ENCODE measurements at regions not wholly inside any gene's neighbourhood (a gene's known extent, or its start where the extent isn't known, plus 50 kb on each side); places are given as distances from the start of the nearest gene placed in this dataset.
A peak's percentile ranks its signal among the peaks of the same experiment; 100 is the strongest.

- Histone ChIP-seq H3K4me2 (ENCODE audit: control insufficient read depth, extremely low read depth, insufficient read depth, low read depth, low read length) (no peak overlapping the region), H4K20me1 (ENCODE audit: control insufficient read depth, extremely low read depth, insufficient read depth, low read length) (no peaks in the 10 kb centered on the region), H3K4me3 (ENCODE audit: control insufficient read depth in 2 of 3, extremely low read depth in 1 of 3, insufficient read depth in 2 of 3, low read depth in 1 of 3, low read length in 3 of 3) (no peak overlapping the region), H3K9ac (ENCODE audit: control insufficient read depth, extremely low read depth, insufficient read depth, low read length) (no peak overlapping the region), H3K9me1 (ENCODE audit: control insufficient read depth, extremely low read depth, insufficient read depth, low read length) (no peaks in the 10 kb centered on the region), H3K27ac (ENCODE audit: control insufficient read depth, insufficient read depth, low read length) (no peak overlapping the region), H3K79me2 (ENCODE audit: control insufficient read depth, insufficient read depth, low read length) (no peaks in the 10 kb centered on the region), H2AFZ (ENCODE audit: control insufficient read depth, low read length) (no peak overlapping the region), H3K9me3 (ENCODE audit: control insufficient read depth, low read depth, low read length) (no peaks in the 10 kb centered on the region), H3K4me1 (ENCODE audit: control insufficient read depth, extremely low read depth, insufficient read depth, low read length) (no peaks in the 10 kb centered on the region), H3K27me3 (ENCODE audit: control insufficient read depth, extremely low read depth, insufficient read depth, low read length) (no peaks in the 10 kb centered on the region), H3K36me3 (ENCODE audit: control insufficient read depth in 2 of 2, extremely low read depth in 1 of 2, insufficient read depth in 2 of 2, low read length in 2 of 2) (no peaks in the 10 kb centered on the region)
- FAIRE-seq = peak; percentile 67
- DNase-seq (ENCODE audit: low read depth, low spot score) = no peak
- TF ChIP-seq CTCF (optimal IDR thresholded peaks at IDR 0.05 in 1 of 3, IDR thresholded peaks at IDR 0.05 in 1 of 3, conservative IDR thresholded peaks at IDR 0.05 in 1 of 3; ENCODE audit: extremely low read depth in 1 of 3, insufficient read depth in 2 of 3, low read length in 3 of 3) (no peak), EZH2 (IDR thresholded peaks at IDR 0.05; ENCODE audit: low read length) (no peak)
- dilution Hi-C loops (cut with MboI; ENCODE audit: extremely low pct_ligation_motif_present, low sequenced_read_pairs) = no loop called here
Observed at GRCh38 chr2:205902041-205902899, 183.7 kb downstream of the INO80D start.

DNA sequence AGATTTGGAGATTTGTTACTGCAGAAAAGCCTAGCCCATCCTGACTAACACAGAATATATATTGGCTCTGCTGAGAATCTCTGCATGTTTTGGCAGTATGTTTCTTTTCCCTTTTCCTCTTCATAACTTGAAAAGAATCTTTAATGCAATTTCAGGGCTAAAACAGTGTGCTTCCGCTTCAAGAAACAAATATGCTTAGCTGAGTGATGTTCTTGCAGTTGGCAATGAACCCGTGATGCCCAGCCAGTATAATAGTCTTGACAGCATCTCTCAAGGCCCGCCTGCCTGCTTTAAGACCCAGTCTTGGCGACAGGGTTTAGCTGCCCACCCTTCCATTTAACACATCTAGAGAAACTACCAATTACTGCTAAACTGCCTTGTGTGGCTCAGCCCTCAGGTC, 184.5 kb downstream of the INO80D start:
- Histone ChIP-seq H2AFZ (ENCODE audit: control insufficient read depth, low read length) (no peak overlapping the region), H3K27me3 (ENCODE audit: control insufficient read depth, extremely low read depth, insufficient read depth, low read length) (no peaks in the 10 kb centered on the region), H3K9ac (ENCODE audit: control insufficient read depth, extremely low read depth, insufficient read depth, low read length) (no peak overlapping the region), H3K4me1 (ENCODE audit: control insufficient read depth, extremely low read depth, insufficient read depth, low read length) (no peaks in the 10 kb centered on the region), H3K4me2 (ENCODE audit: control insufficient read depth, extremely low read depth, insufficient read depth, low read depth, low read length) (no peak overlapping the region), H3K27ac (ENCODE audit: control insufficient read depth, insufficient read depth, low read length) (no peak overlapping the region), H3K9me3 (ENCODE audit: control insufficient read depth, low read depth, low read length) (no peaks in the 10 kb centered on the region), H3K9me1 (ENCODE audit: control insufficient read depth, extremely low read depth, insufficient read depth, low read length) (no peaks in the 10 kb centered on the region), H3K4me3 (ENCODE audit: control insufficient read depth in 2 of 3, extremely low read depth in 1 of 3, insufficient read depth in 2 of 3, low read depth in 1 of 3, low read length in 3 of 3) (no peak overlapping the region), H3K36me3 (ENCODE audit: control insufficient read depth in 2 of 2, extremely low read depth in 1 of 2, insufficient read depth in 2 of 2, low read length in 2 of 2) (no peaks in the 10 kb centered on the region), H3K79me2 (ENCODE audit: control insufficient read depth, insufficient read depth, low read length) (no peaks in the 10 kb centered on the region), H4K20me1 (ENCODE audit: control insufficient read depth, extremely low read depth, insufficient read depth, low read length) (no peaks in the 10 kb centered on the region)
- dilution Hi-C loops (cut with MboI; ENCODE audit: extremely low pct_ligation_motif_present, low sequenced_read_pairs) = no loop called here
- no peak for FAIRE-seq
- TF ChIP-seq EZH2 (IDR thresholded peaks at IDR 0.05; ENCODE audit: low read length) = no peak
- TF ChIP-seq CTCF (optimal IDR thresholded peaks at IDR 0.05 in 1 of 3, IDR thresholded peaks at IDR 0.05 in 1 of 3, conservative IDR thresholded peaks at IDR 0.05 in 1 of 3; ENCODE audit: extremely low read depth in 1 of 3, insufficient read depth in 2 of 3, low read length in 3 of 3) = no peak
- DNase-seq (ENCODE audit: low read depth, low spot score) = no peak

Data from keratinocyte (primary cell).